HG03571 (cell line): ENCODE measurements at regions not wholly inside any gene's neighbourhood (a gene's known extent, or its start where the extent isn't known, plus 50 kb on each side); places are given as distances from the start of the nearest gene placed in this dataset.

ENCODE experiments used
- ATAC-seq: cut with Tn5 transposase; IDR thresholded peaks from one replicate; pipeline ENCODE4 v1.9.1; 2021; ENCODE audit not compliant: unreplicated experiment

- no peak for ATAC-seq
Observed at GRCh38 chr4:11271263-11271662, 157.4 kb downstream of the HS3ST1 start.

DNA sequence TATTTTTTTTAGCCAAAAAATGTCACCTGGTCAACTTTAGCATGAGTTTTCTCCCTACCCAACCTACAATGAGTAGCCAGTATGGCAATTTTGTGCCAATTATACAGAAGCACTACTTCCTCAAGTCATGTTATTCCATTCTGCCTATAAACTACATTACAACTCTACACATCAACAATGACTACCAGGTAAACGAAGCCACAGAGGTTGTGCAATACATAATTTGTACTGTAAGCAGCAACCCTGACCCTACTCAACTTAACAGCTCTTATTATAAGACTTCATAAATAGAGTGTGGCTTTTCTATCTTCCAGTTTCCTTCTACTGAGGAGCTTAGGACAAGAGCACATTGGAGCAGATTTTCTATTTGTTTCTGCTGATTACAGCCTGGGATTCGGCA lies 160.5 kb downstream of the HS3ST1 start:
- ATAC-seq: no peak

DNA sequence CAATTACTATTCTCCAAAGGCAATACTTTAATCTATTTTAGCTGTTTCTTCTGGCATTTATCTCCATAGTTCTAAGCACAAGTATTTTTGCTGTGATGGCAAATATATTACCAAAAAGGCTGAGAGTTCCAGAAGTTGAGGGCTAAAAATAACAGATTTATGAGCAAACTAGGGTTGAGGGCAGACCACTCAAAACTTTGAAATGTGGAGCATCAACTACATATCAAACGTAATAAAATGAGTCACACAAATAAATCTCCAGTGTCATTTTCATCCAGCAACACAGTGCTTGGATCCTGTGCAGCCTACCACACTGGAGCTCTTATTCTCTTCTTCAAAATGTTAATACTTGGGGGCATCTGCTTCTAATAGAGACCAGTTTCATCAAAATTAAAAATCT lies 163.9 kb downstream of the HS3ST1 start:
- ATAC-seq: no peak

- ATAC-seq: no peak
Observed at GRCh38 chr4:11264346-11264745, 164.3 kb downstream of the HS3ST1 start.

DNA sequence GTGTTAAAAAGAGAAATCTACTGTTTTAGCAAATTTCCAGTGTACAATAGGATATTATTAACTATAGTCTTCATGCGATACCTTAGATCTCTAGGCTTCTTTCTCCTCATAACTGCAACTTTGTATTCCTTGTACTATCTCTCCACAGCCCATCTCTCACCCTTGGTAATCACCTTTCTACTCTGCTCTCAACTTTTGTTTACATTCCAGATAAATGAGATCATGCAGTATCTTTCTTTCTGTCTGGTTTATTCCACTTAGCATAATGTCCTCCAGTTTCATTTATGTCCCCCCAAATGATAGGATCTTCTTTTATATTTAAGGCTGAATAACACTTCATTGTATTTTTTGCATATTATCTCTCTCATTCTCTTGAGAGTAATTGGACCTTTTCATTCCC lies 165.5 kb downstream of the HS3ST1 start:
- no peak for ATAC-seq

DNA sequence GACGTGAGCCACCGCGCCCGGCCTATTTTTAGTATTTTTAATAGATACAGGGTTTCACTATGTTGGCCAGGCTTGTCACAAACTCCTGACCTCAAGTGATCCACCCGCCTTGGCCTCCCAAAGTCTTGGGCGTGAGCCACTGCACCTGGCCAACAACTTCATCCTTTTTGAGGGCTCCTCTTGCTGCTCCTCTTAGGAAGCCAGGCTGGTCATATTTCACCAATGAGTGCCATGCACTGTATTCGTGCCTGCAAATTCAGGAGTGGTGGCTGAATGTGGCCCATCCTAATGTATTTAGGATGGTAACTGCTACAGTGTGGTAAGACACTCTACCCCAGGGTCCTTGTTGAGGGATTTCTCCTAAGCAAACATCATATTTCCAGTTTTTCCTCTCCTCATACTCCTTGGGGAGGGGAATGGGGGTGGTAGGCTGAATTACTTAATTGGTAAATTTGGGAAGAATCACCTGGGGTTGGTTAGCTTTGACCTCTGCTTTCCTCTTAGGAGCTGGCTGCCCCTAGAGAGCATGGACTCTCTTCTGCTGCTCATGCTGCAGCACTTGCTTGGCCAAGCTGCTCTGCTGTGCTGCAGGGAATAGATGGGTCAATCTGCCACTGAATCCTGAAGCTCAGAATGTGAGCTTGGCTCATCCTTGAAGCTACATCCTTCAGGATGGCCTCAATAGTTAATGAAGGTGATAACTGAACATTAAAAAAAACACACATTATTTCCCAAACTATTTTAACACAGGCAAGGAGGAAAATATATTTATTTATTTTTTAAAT lies 167.4 kb downstream of the HS3ST1 start:
- ATAC-seq: no peak

DNA sequence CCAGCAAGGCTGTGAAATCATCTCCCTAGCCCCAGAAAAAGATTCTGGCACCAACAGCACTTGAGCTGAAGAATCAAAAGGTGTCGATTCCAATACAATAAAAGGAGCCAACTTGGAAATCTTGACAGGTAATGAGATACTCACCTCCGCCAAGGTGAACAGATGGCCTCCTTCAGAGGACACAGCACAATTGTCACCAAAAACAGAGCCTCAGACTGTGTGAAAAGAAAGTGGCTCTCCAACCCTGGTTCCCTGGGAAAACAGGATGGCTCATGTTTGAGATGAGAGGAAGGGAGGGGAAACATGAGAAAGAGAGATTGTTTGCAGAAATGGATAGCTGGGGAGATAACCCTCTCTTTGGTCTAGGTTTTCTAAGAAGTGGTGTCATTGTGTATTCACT lies 168.9 kb downstream of the HS3ST1 start:
- no peak for ATAC-seq

DNA sequence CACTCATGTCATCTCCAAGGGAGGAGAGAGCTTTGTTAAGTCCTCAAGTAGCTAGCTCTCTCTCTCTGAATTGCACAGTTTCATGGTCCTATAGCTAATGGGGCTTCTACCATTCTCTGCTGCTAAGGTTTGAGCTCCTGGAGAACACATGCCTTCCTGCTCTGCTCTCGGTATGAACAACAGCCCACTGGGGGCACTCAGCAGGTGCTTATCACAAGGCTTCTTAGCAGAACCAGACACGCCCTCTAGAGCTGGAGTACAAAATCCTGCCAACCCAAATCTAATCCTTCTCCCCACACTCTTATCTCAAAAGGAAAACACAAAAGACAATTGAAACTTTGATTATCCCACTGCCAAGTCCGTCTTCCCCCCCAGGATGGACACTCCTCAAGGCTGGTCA lies 176.5 kb downstream of the HS3ST1 start:
- ATAC-seq: no peak

DNA sequence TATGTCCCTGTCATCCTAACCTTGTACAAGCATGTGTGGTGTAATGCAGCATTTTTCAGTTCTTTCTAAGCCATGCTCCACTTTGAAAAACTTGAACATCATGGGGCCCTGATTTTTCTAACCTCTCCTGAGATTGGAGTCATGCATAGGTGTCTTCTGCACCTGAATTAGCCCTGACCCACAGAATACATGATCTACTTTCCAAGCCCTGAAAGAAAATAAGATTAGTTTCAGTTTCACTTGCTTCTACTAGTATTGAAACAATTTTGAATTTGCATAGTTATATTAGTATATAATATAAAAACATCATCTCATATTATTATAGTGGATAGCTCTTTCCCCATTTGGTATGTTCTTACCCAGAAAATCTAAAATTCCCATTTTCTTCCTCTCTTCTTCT lies 178.2 kb downstream of the HS3ST1 start:
- ATAC-seq: no peak

- ATAC-seq: no peak
Observed at GRCh38 chr4:11232015-11232414, 196.7 kb downstream of the HS3ST1 start.

- no peak for ATAC-seq
Observed at GRCh38 chr4:11230866-11231265, 197.8 kb downstream of the HS3ST1 start.

- no peak for ATAC-seq
Observed at GRCh38 chr4:11228530-11228929, 200.2 kb downstream of the HS3ST1 start.

DNA sequence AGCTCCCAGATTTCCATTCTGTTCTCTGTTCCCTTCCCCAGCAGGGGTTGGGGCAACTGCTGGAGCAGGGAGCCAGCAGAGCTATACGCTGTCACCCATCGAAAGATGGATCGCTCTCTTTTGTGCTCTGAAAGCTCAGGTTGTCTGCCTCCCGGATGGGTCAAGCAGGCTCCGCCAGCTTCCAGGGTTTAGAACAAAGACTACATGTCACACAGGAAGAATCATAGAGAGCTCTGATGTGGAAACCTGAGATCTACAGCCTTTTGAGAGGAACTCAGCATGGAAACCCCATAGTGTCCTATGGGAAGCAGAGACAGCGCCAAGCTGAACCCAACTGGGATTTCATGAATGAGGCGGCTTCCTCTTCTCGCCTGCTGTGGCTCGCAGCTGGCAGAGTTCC lies 205.4 kb downstream of the HS3ST1 start:
- ATAC-seq: no peak

DNA sequence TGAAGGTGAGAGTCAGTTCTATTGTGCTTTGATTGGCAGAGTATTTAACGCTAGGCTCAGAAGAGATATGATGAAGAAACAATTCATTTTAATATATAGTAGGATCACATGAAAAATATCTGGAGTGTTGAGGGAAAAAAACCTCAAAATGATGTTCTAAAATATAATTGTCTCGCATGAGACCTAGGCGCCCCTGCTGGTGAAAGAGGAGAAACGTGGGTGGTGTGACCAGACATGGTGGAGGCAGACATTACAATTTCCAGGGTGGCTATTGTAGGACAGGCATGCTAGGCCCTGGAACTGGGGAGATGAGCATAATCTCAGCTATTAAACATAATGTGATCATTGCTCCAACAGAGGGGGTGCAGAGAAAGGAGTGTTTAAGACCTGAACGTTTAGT lies 210.0 kb downstream of the HS3ST1 start:
- no peak for ATAC-seq

DNA sequence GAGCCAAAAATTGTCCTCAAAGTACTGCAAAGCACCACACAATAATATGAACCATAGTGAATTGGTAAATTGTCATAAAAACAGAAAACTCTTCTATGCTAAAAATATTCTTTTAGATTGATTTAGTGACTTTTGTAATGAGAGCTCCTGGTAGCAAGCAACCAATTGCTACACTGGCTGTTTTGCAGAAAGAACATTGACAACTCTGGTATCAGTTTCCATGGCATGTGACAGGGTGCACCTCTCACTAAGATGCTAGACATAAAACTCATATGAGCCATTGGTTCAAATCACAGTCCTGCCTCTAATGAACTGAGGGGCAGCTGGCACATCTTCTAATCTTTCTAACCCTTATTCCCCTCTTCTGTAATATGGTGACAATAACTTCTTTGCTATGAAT lies 212.2 kb downstream of the HS3ST1 start:
- no peak for ATAC-seq

GRCh38 chr4:11214281-11214680 lies 214.4 kb downstream of the HS3ST1 start:
- ATAC-seq: no peak

DNA sequence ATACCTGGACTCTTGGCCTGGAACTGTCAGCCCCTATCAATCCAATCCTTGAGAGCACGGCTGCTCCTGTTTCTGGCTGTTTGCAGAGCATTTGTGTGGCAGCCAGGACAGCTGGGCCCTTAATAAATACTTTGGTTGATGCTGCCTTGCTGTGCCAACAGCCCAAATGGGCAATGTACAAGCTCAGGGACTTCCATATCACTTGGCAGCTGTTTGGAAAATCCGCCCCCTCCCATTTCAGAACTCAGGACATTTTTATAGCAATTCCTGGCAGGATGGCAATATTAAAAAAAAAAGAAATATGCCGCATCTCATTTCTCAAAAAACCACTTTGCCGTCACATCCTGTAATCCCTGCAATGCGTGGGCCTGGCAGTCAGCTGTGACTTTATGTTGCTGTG lies 218.9 kb downstream of the HS3ST1 start:
- no peak for ATAC-seq

DNA sequence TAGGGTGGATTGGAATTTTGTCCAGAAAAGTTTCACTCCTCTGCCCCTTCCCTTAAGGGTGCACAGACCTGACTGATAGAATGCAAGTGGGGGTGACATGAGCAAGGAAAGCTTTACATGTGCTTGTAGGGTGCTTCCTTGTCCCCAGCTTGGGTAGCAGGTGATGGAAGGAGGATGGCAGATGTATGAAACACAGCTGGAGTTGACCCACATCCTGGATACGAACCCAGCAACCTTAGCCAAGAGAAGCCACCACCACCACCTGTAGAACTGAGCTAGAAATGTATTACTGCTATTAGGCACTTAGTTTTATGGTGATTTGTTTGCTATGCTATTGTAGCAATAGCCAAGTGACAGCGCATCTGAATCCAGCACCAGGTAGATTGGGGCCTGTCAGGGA lies 227.4 kb downstream of the HS3ST1 start:
- ATAC-seq: no peak

DNA sequence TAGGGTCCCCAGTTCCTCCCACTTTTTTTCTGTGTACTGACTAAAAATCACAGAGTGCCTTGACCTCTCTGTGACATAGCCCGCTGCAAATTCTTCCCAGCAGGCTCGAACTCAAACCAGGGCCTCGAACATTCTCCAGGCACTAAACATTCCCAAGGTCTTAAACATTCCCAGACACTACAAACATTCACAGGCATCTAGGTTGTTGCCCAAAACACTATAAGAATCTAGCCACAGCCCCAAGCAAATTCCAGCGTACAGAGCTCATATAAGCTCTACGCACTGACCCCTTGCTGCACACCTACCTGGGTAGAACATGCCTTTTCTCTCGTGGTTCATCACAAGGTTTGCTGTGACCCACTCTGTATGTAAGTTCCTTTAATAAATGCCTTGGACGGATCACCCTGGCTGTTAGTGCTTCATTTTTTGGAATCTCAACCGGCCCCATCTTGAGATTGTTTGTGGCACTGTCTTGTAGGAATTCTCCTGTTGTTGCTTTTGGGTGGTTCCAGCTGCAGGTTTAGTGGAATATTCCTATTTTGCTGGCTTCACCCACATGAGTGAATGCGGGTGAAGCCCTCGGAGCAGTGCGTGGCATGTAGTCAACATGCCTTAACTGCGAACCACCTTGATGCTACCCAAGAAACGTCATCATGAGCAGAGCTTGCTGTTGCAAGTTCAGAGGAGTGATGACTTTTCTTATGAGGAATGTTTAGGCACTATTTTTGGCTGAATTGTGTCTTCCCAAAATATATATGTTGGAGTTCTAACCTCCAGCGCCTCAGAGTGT lies 230.0 kb downstream of the HS3ST1 start:
- no peak for ATAC-seq

DNA sequence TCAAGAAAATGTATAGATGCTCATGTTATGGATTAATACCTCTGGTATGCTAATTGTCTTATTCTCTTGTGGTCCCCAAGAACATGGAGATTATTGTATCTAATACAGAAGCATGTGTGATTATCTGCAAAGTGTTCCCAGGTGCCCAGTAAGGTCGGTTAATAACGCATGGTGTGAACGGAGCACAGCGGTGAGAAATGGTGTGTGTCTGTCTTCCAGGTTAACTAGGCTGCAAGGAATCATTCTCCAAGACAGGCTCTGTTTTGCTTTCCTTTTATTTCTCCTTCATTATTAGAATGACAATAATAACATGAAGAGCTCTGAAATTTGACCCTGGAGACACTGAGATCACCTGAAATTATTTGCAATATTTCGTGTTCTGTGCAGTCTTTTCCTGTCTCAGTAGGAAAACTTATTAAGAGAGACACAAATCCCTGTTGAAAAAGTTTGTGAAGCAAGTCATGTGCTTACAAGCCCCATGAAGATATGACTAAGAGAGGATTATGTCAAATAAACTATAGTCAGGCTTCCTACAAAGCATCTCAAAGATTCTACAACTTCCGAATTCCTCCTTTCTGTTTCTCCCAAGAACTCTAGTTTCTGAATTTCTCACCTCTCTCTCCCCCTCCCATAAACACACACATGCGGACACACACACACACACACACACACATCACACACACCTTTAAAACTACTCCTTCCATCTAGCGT lies 230.9 kb downstream of the HS3ST1 start:
- ATAC-seq: no peak

DNA sequence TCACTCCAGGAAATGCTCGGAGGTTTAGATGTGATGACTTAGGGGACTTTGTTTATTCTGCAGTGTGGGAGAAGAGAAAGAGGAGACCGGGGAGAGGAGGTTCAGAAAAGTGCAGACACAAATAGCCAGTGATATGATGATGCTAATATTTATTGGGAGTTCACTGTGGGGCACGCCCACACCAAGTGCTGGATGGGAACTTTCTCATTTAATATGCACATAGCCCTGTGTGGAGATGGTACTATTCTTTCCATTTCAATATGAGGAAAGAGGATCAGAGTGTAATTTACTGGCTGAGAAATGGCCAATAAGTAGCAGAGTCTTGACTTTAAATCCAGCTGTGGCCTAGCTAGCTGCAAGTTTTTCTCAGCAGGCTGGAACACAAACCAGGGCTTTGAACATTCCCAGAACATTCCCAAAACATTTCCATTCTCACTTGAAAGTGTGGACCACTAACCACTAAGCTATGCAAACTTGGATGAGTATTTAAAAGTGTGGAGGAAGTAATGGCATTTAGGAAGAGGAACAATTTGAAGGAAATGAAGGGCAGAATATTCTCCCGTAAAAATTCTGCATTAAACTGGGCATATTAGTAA lies 231.7 kb downstream of the HS3ST1 start:
- no peak for ATAC-seq

DNA sequence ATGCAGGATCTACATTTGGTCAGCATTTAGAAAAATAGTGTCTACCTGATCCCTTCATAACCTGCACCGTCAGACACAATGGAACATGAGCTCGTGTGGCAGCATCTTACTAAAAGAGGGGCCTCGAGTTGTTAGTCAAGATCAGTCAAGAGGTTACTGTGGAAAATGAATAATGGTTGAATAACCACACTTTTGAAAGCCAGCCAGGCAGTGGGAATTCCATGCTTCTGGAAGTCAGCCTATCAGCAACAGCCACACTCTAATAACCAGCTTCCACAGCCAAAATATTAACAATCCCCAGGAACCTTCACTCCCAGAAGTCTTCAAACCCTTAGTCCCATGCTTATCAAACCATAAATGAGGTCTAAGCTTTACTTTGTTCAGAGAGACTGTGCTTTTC lies 234.3 kb downstream of the HS3ST1 start:
- ATAC-seq: no peak
